GM23338 (cell line): ENCODE measurements at regions not wholly inside any gene's neighbourhood (a gene's known extent, or its start where the extent isn't known, plus 50 kb on each side); places are given as distances from the start of the nearest gene placed in this dataset.

Experiments
- CREB1 ChIP-seq: fragments of 250-450 bp; sonication (Bioruptor Pico); IDR thresholded peaks from 2 replicates; pipeline ENCODE4 v1.5.0; 2020; ENCODE audit warnings: low read depth, mild to moderate bottlenecking, moderate library complexity
- CTCF ChIP-seq, 2 experiments: fragments of 200-600 bp in 1 of 2; sonication (generic) in 1 of 2; conservative IDR thresholded peaks; 2 replicates each; pipeline versions ENCODE4 v1.5.1 to v1.6.1; 2016 to 2017; ENCODE audit warnings: antibody characterized with exemption in 2 of 2, low read depth in 2 of 2, mild to moderate bottlenecking in 2 of 2, moderate library complexity in 1 of 2
- ETS1 ChIP-seq: IDR thresholded peaks from 2 replicates; pipeline ENCODE4 v1.6.1; 2016; ENCODE audit warnings: antibody characterized with exemption
- EZH2 ChIP-seq: fragments of 200-600 bp; sonication (generic); IDR thresholded peaks from one replicate; pipeline ENCODE4 v1.8.0; 2017; ENCODE audit warnings: antibody characterized with exemption, mild to moderate bottlenecking, low read depth; ENCODE audit not compliant: unreplicated experiment
- EZH2phosphoT487 ChIP-seq: fragments of 200-600 bp; sonication (generic); IDR thresholded peaks from one replicate; pipeline ENCODE4 v1.8.1; 2018; ENCODE audit warnings: antibody characterized with exemption; ENCODE audit not compliant: unreplicated experiment
- JUNB ChIP-seq: IDR thresholded peaks from one replicate; pipeline ENCODE4 v1.6.1; 2016; ENCODE audit warnings: antibody characterized with exemption; ENCODE audit not compliant: unreplicated experiment
- NANOG ChIP-seq: IDR thresholded peaks from 2 replicates; pipeline ENCODE4 v1.6.1; 2016; ENCODE audit warnings: antibody characterized with exemption, borderline replicate concordance
- POLR2AphosphoS5 ChIP-seq: IDR thresholded peaks from 2 replicates; pipeline ENCODE4 v1.6.1; 2016; ENCODE audit warnings: antibody characterized with exemption, low read depth
- REST ChIP-seq: IDR thresholded peaks from one replicate; pipeline ENCODE4 v1.6.1; 2018; ENCODE audit warnings: antibody characterized with exemption; ENCODE audit not compliant: unreplicated experiment
- STAT1 ChIP-seq: IDR thresholded peaks from one replicate; pipeline ENCODE4 v1.6.1; 2016; ENCODE audit warnings: antibody characterized with exemption; ENCODE audit not compliant: unreplicated experiment
- TF ChIP-seq, protein P1 (sequence below): fragments of 250-450 bp; sonication (Bioruptor Pico); IDR thresholded peaks from 2 replicates; pipeline ENCODE4 v1.5.0; 2020; ENCODE audit warnings: mild to moderate bottlenecking, moderate library complexity

DNA sequence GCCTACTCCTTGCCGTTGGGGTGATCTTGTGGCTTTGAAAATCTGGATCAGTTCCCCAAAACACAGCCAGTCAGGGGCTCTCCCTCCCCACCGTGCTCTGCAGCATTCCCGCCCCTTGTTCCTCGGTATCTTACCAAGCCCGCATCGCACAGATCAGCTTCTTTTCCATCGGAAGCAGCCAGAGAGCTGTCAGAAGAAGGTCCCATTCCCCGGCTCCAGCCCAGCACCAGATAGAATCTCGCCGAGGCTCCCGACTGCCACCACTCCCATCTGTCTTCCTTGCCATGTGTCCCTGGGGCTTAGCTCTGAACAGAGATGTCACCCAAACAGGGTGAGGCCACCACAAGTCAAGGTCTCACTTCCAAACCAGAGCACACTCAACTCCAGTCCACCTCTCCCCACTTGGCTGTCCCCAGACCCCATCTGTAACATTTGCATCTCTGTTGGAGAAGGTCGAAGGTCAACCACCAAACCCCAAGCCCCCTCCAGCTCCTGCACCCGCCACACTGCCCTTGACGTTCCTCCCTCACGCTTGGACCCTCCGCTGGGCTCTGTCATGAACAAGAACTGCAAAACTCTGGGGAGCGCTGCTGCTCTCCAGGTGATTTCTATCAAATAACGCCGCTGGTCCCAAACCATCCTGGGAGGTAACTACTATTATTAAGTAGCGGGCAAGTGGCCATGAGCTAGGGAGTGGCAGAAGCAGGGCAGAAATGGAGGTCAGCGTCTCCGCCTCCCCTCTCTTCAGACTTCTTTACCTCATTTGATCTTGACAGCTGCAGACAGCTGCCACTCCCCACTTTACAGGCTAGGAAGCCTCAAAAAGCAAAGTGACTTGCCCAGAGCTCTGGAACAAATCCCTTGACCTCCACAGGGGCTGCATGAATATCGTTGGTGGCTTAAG is 70.0 kb upstream of the TAF1B start:
- TF ChIP-seq CTCF (conservative IDR thresholded peaks at IDR 0.05; ENCODE audit: low read depth in 2 of 2) (no peak), NANOG (no peak), POLR2AphosphoS5 (no peak), EZH2phosphoT487 (no peak), EZH2 (no peak), ETS1 (no peak), REST (no peak), CREB1 (no peak), JUNB (no peak), STAT1 (no peak)
- TF ChIP-seq, protein P1, sequence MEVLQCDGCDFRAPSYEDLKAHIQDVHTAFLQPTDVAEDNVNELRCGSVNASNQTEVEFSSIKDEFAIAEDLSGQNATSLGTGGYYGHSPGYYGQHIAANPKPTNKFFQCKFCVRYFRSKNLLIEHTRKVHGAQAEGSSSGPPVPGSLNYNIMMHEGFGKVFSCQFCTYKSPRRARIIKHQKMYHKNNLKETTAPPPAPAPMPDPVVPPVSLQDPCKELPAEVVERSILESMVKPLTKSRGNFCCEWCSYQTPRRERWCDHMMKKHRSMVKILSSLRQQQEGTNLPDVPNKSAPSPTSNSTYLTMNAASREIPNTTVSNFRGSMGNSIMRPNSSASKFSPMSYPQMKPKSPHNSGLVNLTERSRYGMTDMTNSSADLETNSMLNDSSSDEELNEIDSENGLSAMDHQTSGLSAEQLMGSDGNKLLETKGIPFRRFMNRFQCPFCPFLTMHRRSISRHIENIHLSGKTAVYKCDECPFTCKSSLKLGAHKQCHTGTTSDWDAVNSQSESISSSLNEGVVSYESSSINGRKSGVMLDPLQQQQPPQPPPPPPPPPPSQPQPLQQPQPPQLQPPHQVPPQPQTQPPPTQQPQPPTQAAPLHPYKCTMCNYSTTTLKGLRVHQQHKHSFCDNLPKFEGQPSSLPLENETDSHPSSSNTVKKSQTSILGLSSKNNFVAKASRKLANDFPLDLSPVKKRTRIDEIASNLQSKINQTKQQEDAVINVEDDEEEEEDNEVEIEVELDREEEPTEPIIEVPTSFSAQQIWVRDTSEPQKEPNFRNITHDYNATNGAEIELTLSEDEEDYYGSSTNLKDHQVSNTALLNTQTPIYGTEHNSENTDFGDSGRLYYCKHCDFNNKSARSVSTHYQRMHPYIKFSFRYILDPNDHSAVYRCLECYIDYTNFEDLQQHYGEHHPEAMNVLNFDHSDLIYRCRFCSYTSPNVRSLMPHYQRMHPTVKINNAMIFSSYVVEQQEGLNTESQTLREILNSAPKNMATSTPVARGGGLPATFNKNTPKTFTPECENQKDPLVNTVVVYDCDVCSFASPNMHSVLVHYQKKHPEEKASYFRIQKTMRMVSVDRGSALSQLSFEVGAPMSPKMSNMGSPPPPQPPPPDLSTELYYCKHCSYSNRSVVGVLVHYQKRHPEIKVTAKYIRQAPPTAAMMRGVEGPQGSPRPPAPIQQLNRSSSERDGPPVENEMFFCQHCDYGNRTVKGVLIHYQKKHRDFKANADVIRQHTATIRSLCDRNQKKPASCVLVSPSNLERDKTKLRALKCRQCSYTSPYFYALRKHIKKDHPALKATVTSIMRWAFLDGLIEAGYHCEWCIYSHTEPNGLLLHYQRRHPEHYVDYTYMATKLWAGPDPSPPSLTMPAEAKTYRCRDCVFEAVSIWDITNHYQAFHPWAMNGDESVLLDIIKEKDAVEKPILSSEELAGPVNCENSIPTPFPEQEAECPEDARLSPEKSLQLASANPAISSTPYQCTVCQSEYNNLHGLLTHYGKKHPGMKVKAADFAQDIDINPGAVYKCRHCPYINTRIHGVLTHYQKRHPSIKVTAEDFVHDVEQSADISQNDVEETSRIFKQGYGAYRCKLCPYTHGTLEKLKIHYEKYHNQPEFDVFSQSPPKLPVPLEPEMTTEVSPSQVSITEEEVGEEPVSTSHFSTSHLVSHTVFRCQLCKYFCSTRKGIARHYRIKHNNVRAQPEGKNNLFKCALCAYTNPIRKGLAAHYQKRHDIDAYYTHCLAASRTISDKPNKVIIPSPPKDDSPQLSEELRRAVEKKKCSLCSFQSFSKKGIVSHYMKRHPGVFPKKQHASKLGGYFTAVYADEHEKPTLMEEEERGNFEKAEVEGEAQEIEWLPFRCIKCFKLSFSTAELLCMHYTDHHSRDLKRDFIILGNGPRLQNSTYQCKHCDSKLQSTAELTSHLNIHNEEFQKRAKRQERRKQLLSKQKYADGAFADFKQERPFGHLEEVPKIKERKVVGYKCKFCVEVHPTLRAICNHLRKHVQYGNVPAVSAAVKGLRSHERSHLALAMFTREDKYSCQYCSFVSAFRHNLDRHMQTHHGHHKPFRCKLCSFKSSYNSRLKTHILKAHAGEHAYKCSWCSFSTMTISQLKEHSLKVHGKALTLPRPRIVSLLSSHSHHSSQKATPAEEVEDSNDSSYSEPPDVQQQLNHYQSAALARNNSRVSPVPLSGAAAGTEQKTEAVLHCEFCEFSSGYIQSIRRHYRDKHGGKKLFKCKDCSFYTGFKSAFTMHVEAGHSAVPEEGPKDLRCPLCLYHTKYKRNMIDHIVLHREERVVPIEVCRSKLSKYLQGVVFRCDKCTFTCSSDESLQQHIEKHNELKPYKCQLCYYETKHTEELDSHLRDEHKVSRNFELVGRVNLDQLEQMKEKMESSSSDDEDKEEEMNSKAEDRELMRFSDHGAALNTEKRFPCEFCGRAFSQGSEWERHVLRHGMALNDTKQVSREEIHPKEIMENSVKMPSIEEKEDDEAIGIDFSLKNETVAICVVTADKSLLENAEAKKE (CRISPR knock-in tag): no peak
